CD14-positive monocyte (primary cell): ENCODE measurements at regions not wholly inside any gene's neighbourhood (a gene's known extent, or its start where the extent isn't known, plus 50 kb on each side); places are given as distances from the start of the nearest gene placed in this dataset.
"Not testable (repeated sequence)": the region's sequence is repeated elsewhere in the genome, so short reads cannot be mapped to it uniquely, and the experiment has no call there.

Source experiments
- DNase-seq, 3 donors: peaks; one replicate each; pipeline ENCODE4 v3.0.0-alpha.2; 2011 to 2022
- H2AFZ ChIP-seq: 2 replicates; pipeline ENCODE4 v1.6.0; 2012; ENCODE audit warnings: mild to moderate bottlenecking, low read depth, low read length, inconsistent platforms; ENCODE audit not compliant: insufficient read depth, poor library complexity, severe bottlenecking
- H3K27ac ChIP-seq, 2 donors: 1 replicate in 1 of 2; 2 replicates in 1 of 2; pipeline ENCODE4 v1.5.1; 2012 to 2013; ENCODE audit warnings: low read length in 2 of 2, control low read depth in 1 of 2, inconsistent platforms in 1 of 2, low read depth in 1 of 2, mild to moderate bottlenecking in 1 of 2
- H3K27me3 ChIP-seq, 2 donors: one replicate each; pipeline versions ENCODE4 v1.6.0 to v1.6.1; 2011 to 2013; ENCODE audit warnings: low read length in 2 of 2; ENCODE audit not compliant: control insufficient read depth in 2 of 2, insufficient read depth in 2 of 2
- H3K36me3 ChIP-seq, 2 donors: replicated peaks in 1 of 2; 1 replicate in 1 of 2; 2 replicates in 1 of 2; pipeline versions ENCODE4 v1.5.1 to v1.6.1; 2012 to 2013; ENCODE audit warnings: low read length in 2 of 2, control low read depth in 1 of 2, inconsistent platforms in 1 of 2, mild to moderate bottlenecking in 1 of 2; ENCODE audit not compliant: insufficient read depth in 2 of 2, control insufficient read depth in 1 of 2
- H3K4me1 ChIP-seq, 2 donors: 1 replicate in 1 of 2; 2 replicates in 1 of 2; pipeline versions ENCODE4 v1.5.1 to v1.6.1; 2012 to 2013; ENCODE audit warnings: low read length in 2 of 2, control low read depth in 1 of 2, inconsistent platforms in 1 of 2, mild to moderate bottlenecking in 1 of 2, moderate library complexity in 1 of 2; ENCODE audit not compliant: insufficient read depth in 2 of 2, control insufficient read depth in 1 of 2
- H3K4me2 ChIP-seq: replicated peaks from 2 replicates; pipeline ENCODE3; 2012; ENCODE audit warnings: low read length, moderate library complexity, mild to moderate bottlenecking; ENCODE audit not compliant: poor library complexity, severe bottlenecking; ENCODE audit errors: extremely low read depth
- H3K4me3 ChIP-seq, 3 experiments: fragments of 200-600 bp in 1 of 3; sonication (generic) in 1 of 3; replicated peaks in 1 of 3; 1 replicate in 2 of 3; 2 replicates in 1 of 3; pipeline ENCODE4 v1.5.1; 2011 to 2013; ENCODE audit warnings: low read length in 3 of 3, mild to moderate bottlenecking in 3 of 3, control low read depth in 2 of 3, low read depth in 2 of 3, inconsistent platforms in 1 of 3, moderate library complexity in 1 of 3
- H3K79me2 ChIP-seq: 2 replicates; pipeline ENCODE4 v1.6.0; 2012; ENCODE audit warnings: mild to moderate bottlenecking, control low read depth, inconsistent platforms, low read length, moderate library complexity; ENCODE audit not compliant: insufficient read depth
- H3K9ac ChIP-seq: 2 replicates; pipeline ENCODE4 v1.6.0; 2017; ENCODE audit warnings: low read length, mild to moderate bottlenecking; ENCODE audit not compliant: insufficient read depth, poor library complexity, severe bottlenecking
- H3K9me3 ChIP-seq, 2 donors: replicated peaks in 1 of 2; 1 replicate in 1 of 2; 2 replicates in 1 of 2; pipeline versions ENCODE4 v1.5.1 to v1.6.1; 2012 to 2013; ENCODE audit warnings: low read length in 2 of 2, control low read depth in 1 of 2; ENCODE audit not compliant: control insufficient read depth in 1 of 2, insufficient read depth in 1 of 2
- H4K20me1 ChIP-seq: 2 replicates; pipeline ENCODE4 v1.6.0; 2012; ENCODE audit warnings: mild to moderate bottlenecking, low read length, control low read depth, moderate library complexity; ENCODE audit not compliant: insufficient read depth
- H3K27ac Mint-ChIP-seq, 7 donors: one replicate each; pipeline ENCODE4 v1.8.0; 2020; ENCODE audit warnings: mild to moderate bottlenecking in 7 of 7, mixed read lengths in 7 of 7, moderate library complexity in 6 of 7, inconsistent platforms in 2 of 7
- H3K27me3 Mint-ChIP-seq, 3 donors: one replicate each; pipeline ENCODE4 v1.8.0; 2021 to 2022; ENCODE audit warnings: low read depth in 3 of 3, mild to moderate bottlenecking in 3 of 3, mixed read lengths in 3 of 3, moderate library complexity in 3 of 3, inconsistent platforms in 1 of 3
- H3K36me3 Mint-ChIP-seq, 2 donors: one replicate each; pipeline ENCODE4 v1.8.0; 2020; ENCODE audit warnings: mixed read lengths in 2 of 2, inconsistent platforms in 1 of 2, mild to moderate bottlenecking in 1 of 2
- H3K4me1 Mint-ChIP-seq: one replicate; pipeline ENCODE4 v1.8.0; 2020; ENCODE audit warnings: mild to moderate bottlenecking, mixed read lengths
- H3K4me3 Mint-ChIP-seq, 2 donors: one replicate each; pipeline ENCODE4 v1.8.0; 2020; ENCODE audit warnings: mild to moderate bottlenecking in 2 of 2, mixed read lengths in 2 of 2, moderate library complexity in 1 of 2
- H3K9me3 Mint-ChIP-seq, 7 donors: one replicate each; pipeline ENCODE4 v1.8.0; 2020 to 2022; ENCODE audit warnings: mixed read lengths in 7 of 7, mild to moderate bottlenecking in 6 of 7, moderate library complexity in 6 of 7, inconsistent platforms in 2 of 7
- WGBS: methylation state at CpG from one replicate; pipeline ENCODE4 v1.1.5; 2013; ENCODE audit warnings: missing lambda C conversion rate; ENCODE audit not compliant: insufficient coverage; 5-methylcytosine and 5-hydroxymethylcytosine counted together
- intact Hi-C, 2 donors: fragments of 100-400 bp; cut with micrococcal nuclease; formaldehyde crosslinking; loops; one replicate each; pipeline versions ENCODE4 v1.15.0 to v1.15.1; 2023
- TF ChIP-seq, protein P1 (sequence below): fragments of 200-600 bp; IDR thresholded peaks from one replicate; pipeline ENCODE4 v1.8.0; 2022; ENCODE audit warnings: antibody characterized with exemption, mild to moderate bottlenecking

DNA sequence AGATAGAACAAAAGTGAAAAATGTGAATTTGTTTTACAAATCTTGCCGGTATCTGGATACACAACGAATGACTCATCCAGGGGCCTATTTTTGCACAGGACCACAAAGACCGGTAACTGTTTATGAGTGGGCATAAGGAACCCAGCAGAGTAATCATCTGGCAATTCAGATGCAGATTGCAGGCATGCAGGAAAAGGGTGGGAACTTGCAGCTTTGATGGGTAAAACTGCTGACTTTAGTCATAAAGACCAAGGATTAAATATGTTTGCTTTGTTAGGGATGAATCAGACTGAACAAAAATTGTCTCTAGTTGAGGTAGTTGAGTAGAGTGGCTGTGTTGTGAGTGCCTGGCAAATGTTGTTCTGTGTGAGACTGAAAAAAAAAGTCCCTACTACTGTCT, 309.6 kb upstream of the CCNH start:
- no peak overlapping the region for H3K4me3 Mint-ChIP-seq
- Histone ChIP-seq H3K79me2 (no peaks in the 10 kb centered on the region), H3K4me3 (no peak overlapping the region), H3K4me1 (no peaks in the 10 kb centered on the region), H3K9me3 (peaks cover 4 to 13% of the 10 kb centered on the region in 2 donors), H3K36me3 (no peaks in the 10 kb centered on the region), H3K4me2 (no peak overlapping the region), H2AFZ (no peak overlapping the region), H3K27me3 (no peaks in the 10 kb centered on the region), H4K20me1 (no peaks in the 10 kb centered on the region), H3K9ac (no peak overlapping the region), H3K27ac (no peak overlapping the region)
- H3K27ac Mint-ChIP-seq = no peak overlapping the region
- 96% methylated on average over 3 of the region's 3 CpGs for WGBS
- no peaks in the 10 kb centered on the region for H3K4me1 Mint-ChIP-seq
- TF ChIP-seq, protein P1, sequence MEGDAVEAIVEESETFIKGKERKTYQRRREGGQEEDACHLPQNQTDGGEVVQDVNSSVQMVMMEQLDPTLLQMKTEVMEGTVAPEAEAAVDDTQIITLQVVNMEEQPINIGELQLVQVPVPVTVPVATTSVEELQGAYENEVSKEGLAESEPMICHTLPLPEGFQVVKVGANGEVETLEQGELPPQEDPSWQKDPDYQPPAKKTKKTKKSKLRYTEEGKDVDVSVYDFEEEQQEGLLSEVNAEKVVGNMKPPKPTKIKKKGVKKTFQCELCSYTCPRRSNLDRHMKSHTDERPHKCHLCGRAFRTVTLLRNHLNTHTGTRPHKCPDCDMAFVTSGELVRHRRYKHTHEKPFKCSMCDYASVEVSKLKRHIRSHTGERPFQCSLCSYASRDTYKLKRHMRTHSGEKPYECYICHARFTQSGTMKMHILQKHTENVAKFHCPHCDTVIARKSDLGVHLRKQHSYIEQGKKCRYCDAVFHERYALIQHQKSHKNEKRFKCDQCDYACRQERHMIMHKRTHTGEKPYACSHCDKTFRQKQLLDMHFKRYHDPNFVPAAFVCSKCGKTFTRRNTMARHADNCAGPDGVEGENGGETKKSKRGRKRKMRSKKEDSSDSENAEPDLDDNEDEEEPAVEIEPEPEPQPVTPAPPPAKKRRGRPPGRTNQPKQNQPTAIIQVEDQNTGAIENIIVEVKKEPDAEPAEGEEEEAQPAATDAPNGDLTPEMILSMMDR = no peak
- H3K9me3 Mint-ChIP-seq = peaks cover 3 to 12% (median 9%) of the 10 kb centered on the region in 7 donors
- no peak for DNase-seq
- no peaks in the 10 kb centered on the region for H3K36me3 Mint-ChIP-seq
- no peaks in the 10 kb centered on the region for H3K27me3 Mint-ChIP-seq
- intact Hi-C loops = no loop called here

DNA sequence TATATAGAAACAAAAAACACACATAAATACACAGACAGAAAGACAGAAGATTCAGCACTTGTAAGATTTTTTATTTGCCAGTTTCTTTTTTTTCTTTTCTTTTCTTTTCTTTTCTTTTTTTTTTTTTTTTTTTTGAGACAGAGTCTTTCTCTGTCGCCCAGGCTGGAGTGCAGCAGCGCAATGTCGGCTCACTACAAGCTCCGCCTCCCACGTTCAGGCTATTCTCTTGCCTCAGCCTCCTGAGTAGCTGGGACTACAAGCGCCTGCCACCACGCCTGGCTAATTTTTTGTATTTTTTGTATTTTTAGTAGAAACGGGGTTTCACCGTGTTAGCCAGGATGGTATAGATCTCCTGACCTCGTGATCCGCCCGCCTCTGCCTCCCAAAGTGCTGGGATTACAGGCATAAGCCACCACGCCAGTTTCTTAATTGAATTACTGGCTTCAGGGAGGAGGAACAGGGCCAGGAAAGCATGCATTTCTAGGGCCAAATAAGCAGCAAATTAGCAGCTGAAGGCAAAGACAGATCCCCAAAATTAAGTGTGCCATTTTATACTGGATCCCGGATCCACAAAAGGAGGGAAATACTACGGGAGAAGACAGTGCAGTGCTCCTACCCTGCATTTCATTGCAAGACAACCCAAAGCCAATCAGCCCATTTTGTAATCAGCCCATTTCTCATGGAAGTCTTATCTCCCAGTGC, 305.6 kb upstream of the CCNH start:
- H3K27ac ChIP-seq, H3K4me2 ChIP-seq, H3K4me3 ChIP-seq, H3K9ac ChIP-seq, H3K4me1 Mint-ChIP-seq, H3K27ac Mint-ChIP-seq, H3K36me3 ChIP-seq, H3K79me2 ChIP-seq, H3K4me3 Mint-ChIP-seq, intact Hi-C loops, H3K4me1 ChIP-seq, H3K27me3 ChIP-seq, H3K36me3 Mint-ChIP-seq, H4K20me1 ChIP-seq, H2AFZ ChIP-seq, DNase-seq, H3K27me3 Mint-ChIP-seq: not testable (repeated sequence)
- WGBS = 90% methylated on average over 10 of the region's 15 CpGs
- H3K9me3 ChIP-seq = peaks cover 4 to 13% of the 10 kb centered on the region in 2 donors
- H3K9me3 Mint-ChIP-seq = peaks cover 3 to 15% (median 9%) of the 10 kb centered on the region in 7 donors
